ENCODE measurements at regions not wholly inside any gene's neighbourhood (a gene's known extent, or its start where the extent isn't known, plus 50 kb on each side); places are given as distances from the start of the nearest gene placed in this dataset.

GRCh38 chr16:85166699-85167588, 54.7 kb upstream of the CIBAR2 start:
- no peak for TF ChIP-seq POLR2A (IDR thresholded peaks at IDR 0.05)
- no peak for TF ChIP-seq POLR2AphosphoS5 (IDR thresholded peaks at IDR 0.05)
- TF ChIP-seq, protein P1, sequence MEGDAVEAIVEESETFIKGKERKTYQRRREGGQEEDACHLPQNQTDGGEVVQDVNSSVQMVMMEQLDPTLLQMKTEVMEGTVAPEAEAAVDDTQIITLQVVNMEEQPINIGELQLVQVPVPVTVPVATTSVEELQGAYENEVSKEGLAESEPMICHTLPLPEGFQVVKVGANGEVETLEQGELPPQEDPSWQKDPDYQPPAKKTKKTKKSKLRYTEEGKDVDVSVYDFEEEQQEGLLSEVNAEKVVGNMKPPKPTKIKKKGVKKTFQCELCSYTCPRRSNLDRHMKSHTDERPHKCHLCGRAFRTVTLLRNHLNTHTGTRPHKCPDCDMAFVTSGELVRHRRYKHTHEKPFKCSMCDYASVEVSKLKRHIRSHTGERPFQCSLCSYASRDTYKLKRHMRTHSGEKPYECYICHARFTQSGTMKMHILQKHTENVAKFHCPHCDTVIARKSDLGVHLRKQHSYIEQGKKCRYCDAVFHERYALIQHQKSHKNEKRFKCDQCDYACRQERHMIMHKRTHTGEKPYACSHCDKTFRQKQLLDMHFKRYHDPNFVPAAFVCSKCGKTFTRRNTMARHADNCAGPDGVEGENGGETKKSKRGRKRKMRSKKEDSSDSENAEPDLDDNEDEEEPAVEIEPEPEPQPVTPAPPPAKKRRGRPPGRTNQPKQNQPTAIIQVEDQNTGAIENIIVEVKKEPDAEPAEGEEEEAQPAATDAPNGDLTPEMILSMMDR (IDR thresholded peaks at IDR 0.05): no peak
